Mucosa of descending colon (tissue), 3 donors: ENCODE measurements at regions not wholly inside any gene's neighbourhood (a gene's known extent, or its start where the extent isn't known, plus 50 kb on each side); places are given as distances from the start of the nearest gene placed in this dataset.

Source experiments
- ATAC-seq: fragments of 200-7000 bp; cut with Tn5 transposase; one replicate; pipeline ENCODE4 v1.9.1; 2020; ENCODE audit warnings: mild to moderate bottlenecking, moderate library complexity
- DNase-seq, 3 donors: peaks; one replicate each; pipeline ENCODE4 v3.0.0-alpha.2; 2020
- H3K36me3 ChIP-seq: fragments of 200-600 bp; one replicate; pipeline ENCODE4 v1.8.0; 2021; ENCODE audit warnings: low read depth, mild to moderate bottlenecking
- H3K4me1 ChIP-seq: fragments of 200-600 bp; one replicate; pipeline ENCODE4 v1.8.0; 2021; ENCODE audit warnings: low read depth, mild to moderate bottlenecking
- H3K4me3 ChIP-seq: fragments of 200-600 bp; one replicate; pipeline ENCODE4 v1.8.0; 2021; ENCODE audit warnings: mild to moderate bottlenecking
- H3K9me3 ChIP-seq: fragments of 200-600 bp; one replicate; pipeline ENCODE4 v1.8.0; 2021; ENCODE audit warnings: mild to moderate bottlenecking
- intact Hi-C, 2 donors: fragments of 100-400 bp; cut with DNase I in 1 of 2; cut with micrococcal nuclease in 1 of 2; formaldehyde crosslinking; loops; one replicate each; pipeline versions ENCODE4 v1.11.0 to v1.11.1; 2022; cut with DNase I, micrococcal nuclease
- TF ChIP-seq, protein P1 (sequence below): fragments of 200-600 bp; IDR thresholded peaks from one replicate; pipeline ENCODE4 v1.8.0; 2022; ENCODE audit warnings: antibody characterized with exemption, mild to moderate bottlenecking
- donor health status: DM: no; HTN: no; CAD: no; lungs with moderate emphysema.
- donor health status: DM: no; HTN: no; CAD: no.
- donor health status: DM: no; HTN: yes; CAD: no.

DNA sequence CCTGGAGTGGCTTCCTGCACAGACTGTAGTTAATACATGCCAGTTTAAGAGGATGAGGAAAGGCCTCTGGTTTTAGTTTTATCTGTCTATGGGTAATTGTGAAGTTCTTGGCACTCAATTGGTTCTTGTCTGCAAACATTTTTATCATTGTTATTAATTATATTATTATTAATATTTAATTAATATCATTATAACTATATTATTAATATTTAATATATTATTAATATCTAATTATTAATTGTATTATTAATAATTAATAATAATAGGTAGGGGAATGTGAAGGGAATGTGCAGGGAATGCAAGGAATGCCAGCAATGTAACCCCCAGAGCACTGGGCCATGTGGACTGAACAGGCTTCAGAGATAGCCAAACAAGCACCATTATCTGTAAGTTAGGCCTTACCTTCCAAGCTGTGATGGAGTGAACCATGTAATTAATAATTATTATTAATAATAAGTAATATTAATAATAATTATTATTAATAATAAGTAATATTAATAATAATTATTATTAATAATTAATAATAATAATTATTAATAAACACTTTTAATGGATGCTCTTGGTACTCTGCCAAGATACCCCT, 79.8 kb upstream of the NMNAT3 start:
- H3K4me1 ChIP-seq = no peaks in the 10 kb centered on the region
- intact Hi-C loops = no loop called here
- H3K4me3 ChIP-seq = no peak overlapping the region
- ATAC-seq (no peak), DNase-seq (no peak)
- no peaks in the 10 kb centered on the region for H3K36me3 ChIP-seq
- TF ChIP-seq, protein P1, sequence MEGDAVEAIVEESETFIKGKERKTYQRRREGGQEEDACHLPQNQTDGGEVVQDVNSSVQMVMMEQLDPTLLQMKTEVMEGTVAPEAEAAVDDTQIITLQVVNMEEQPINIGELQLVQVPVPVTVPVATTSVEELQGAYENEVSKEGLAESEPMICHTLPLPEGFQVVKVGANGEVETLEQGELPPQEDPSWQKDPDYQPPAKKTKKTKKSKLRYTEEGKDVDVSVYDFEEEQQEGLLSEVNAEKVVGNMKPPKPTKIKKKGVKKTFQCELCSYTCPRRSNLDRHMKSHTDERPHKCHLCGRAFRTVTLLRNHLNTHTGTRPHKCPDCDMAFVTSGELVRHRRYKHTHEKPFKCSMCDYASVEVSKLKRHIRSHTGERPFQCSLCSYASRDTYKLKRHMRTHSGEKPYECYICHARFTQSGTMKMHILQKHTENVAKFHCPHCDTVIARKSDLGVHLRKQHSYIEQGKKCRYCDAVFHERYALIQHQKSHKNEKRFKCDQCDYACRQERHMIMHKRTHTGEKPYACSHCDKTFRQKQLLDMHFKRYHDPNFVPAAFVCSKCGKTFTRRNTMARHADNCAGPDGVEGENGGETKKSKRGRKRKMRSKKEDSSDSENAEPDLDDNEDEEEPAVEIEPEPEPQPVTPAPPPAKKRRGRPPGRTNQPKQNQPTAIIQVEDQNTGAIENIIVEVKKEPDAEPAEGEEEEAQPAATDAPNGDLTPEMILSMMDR = no peak
- H3K9me3 ChIP-seq = no peaks in the 10 kb centered on the region

DNA sequence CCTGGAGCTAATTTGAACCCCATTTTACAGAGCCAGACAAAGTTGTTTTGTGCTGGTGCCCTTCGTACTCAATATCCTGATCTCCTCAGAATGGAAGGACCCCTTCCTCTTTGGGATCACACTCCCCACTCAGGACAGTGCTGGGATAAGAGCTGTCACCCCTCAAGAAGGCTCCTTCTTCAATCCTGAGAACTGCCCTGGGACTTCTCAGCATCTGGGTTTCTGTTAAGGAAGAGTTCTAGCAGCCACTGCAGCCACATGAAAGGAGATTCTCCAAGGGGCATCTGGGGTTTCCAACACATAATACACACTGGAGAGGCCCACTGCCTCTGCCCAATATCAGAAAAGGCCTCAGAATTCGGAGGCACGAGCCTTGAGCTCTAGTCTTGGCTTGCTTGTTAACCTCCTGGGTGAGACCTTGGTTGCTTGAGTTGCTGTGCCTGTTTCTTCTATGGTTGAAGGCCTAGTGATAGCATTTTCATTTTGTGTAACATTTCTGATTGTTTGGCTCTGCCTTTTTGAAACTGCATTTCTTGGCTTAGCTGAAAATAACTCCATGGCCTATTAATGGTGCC, 78.8 kb upstream of the NMNAT3 start:
- Histone ChIP-seq H3K9me3 (no peaks in the 10 kb centered on the region), H3K4me1 (no peaks in the 10 kb centered on the region), H3K4me3 (no peak overlapping the region), H3K36me3 (no peaks in the 10 kb centered on the region)
- intact Hi-C loops = no loop called here
- DNase-seq (no peak), ATAC-seq (no peak)
- TF ChIP-seq, protein P1 = no peak

DNA sequence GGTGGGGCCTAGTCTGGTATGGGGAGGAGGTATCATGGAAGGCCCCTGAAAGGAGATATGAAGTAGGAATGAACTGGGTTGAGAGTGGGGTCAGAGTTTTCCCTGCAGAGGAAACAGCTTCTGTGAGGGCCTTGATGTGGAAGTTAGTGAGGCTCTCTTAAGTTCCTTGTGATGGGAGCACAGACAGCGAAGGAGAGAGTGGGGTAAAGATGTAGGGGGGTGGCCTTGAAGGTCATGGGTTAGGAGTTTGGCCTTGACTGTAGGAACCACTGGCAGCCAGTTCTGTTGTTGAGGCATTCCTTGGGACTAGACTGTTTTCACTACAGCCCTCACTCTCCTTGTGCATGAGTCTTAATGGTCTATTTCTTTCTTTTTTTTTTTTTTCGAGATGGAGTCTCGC, 77.8 kb upstream of the NMNAT3 start:
- TF ChIP-seq, protein P1 = no peak
- no peak for ATAC-seq
- Histone ChIP-seq H3K9me3 (peaks cover 2% of the 10 kb centered on the region), H3K4me1 (no peaks in the 10 kb centered on the region), H3K4me3 (no peak overlapping the region), H3K36me3 (no peaks in the 10 kb centered on the region)
- no peak for DNase-seq
- intact Hi-C loops = no loop called here

DNA sequence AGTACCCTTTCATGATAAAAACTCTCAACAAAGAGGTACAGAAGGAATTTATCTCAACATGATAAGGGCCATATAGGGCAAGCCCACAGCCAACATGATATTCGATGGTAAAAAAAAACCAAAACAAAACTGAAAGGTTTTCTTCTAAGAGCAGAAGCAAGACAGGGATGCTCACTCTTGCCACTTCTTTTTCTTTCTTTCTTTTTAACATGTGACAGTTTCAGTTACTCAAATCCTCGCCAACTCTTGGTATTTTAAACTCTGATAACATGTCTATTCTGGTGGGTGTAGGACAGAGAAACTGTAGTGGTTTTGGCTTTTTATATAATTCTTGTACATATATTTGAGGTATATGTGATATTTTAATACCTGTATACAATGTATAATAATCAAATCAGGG, 74.0 kb upstream of the NMNAT3 start:
- Histone ChIP-seq H3K4me1 (no peaks in the 10 kb centered on the region), H3K4me3 (no peak overlapping the region), H3K9me3 (peaks cover 8% of the 10 kb centered on the region), H3K36me3 (no peaks in the 10 kb centered on the region)
- DNase-seq (no peak), ATAC-seq (no peak)
- TF ChIP-seq, protein P1 = no peak
- intact Hi-C loops = no loop called here

DNA sequence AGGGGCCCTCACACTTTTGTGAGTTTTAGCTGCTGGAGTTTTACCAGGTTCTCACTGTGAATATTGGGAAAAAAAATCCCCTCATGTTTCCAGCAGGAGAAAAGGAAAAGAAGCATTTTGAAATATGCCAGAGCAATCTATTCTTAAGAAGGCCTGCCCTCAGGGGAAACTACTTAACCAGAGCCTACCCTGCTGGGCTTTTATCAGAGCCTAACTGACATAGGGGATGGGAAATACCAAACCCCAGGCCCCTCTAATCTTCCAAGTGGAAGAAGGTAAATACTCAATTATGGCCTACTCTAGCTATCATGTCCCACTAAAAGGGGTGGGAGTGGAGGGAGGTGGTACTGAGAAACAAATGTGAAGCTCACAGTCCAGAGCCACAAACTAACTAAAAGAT, 68.7 kb upstream of the NMNAT3 start:
- Histone ChIP-seq H3K4me3 (no peak overlapping the region), H3K9me3 (peaks cover 8% of the 10 kb centered on the region), H3K36me3 (no peaks in the 10 kb centered on the region), H3K4me1 (no peaks in the 10 kb centered on the region)
- TF ChIP-seq, protein P1 = no peak
- no peak for DNase-seq
- intact Hi-C loops = no loop called here
- ATAC-seq = no peak

DNA sequence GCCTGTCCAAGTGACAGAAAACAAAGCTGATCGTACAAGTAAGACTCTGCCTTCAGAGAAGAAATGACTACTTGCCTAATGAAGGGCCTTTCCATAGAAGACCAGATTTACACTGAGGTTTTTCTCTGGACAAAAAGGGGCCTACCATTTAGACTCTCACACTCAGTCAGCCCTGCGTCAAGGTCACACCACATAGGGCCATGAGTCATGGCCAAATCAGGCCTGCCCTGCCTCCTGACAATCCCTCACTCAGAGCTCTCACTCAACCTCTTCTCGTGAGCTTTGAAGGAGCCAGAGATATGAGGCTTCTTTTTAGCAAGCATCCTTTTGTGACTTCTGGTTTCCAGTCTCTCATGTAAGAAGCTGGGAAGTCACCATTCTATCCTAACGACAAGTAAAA, 68.1 kb upstream of the NMNAT3 start:
- TF ChIP-seq, protein P1 = no peak
- no peaks in the 10 kb centered on the region for H3K36me3 ChIP-seq
- no peaks in the 10 kb centered on the region for H3K4me1 ChIP-seq
- H3K9me3 ChIP-seq = peaks cover 8% of the 10 kb centered on the region
- intact Hi-C loops = no loop called here
- no peak overlapping the region for H3K4me3 ChIP-seq
- DNase-seq (no peak), ATAC-seq (no peak)
